ENCODE measurements at regions not wholly inside any gene's neighbourhood (a gene's known extent, or its start where the extent isn't known, plus 50 kb on each side); places are given as distances from the start of the nearest gene placed in this dataset.

GRCh38 chrX:144379156-144379555 lies 495.3 kb downstream of the UBE2NL start:
- TF ChIP-seq ZFX (IDR thresholded peaks at IDR 0.05; ENCODE audit: borderline replicate concordance) (no peak), CTCF (IDR thresholded peaks at IDR 0.05) (no peak)
- H3K27ac ChIP-seq: no peak overlapping the region

GRCh38 chrX:144388738-144389137 lies 504.9 kb downstream of the UBE2NL start:
- TF ChIP-seq ZFX (IDR thresholded peaks at IDR 0.05; ENCODE audit: borderline replicate concordance) (no peak), CTCF (IDR thresholded peaks at IDR 0.05) (no peak)
- no peak overlapping the region for H3K27ac ChIP-seq
